HUDEP-2 (cell line): ENCODE measurements at regions not wholly inside any gene's neighbourhood (a gene's known extent, or its start where the extent isn't known, plus 50 kb on each side); places are given as distances from the start of the nearest gene placed in this dataset.
"Not testable (repeated sequence)": the region's sequence is repeated elsewhere in the genome, so short reads cannot be mapped to it uniquely, and the experiment has no call there.

Experiments used
- DNase-seq, 76 experiments: peaks; one replicate each; lab custom pipeline; 2025; ENCODE audit not compliant: unreplicated experiment in 76 of 76; lab: John Stamatoyannopoulos, UW

- DNase-seq: not testable (repeated sequence)
These were observed 137.3 kb downstream of the MED10 start for GRCh38 chr5:6241056-6241455.

- DNase-seq: no peak
These were observed 141.4 kb downstream of the MED10 start for GRCh38 chr5:6236858-6237481.

DNA sequence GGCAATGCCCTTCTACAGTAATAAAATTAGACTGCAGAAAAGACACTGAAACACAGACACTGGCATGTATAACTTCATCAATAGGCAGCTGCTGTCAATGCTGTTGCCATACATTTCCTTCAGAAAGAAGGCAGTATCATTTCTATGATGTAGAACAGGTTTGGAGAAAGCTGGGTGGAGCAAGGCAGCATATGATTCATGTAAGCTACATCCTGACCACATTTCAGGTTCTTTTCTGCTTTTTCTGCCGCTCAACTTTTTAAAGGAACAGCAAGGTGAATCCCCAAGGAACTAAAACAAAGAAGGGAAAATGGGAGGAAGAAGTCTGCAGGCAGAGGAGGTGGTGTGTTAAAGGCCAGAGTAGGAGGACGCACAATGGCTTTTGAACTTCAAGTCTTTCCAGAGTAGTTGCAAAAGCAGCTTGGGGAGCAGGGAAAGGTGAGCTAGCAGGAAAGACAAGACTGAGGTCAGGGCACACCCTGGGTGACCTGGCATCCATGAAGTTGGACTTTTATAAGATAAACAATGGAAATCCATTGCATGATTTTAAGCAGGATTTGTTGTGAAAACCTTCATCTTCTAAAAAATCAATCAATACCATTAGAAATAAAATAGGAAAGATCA, 142.1 kb downstream of the MED10 start:
- no peak for DNase-seq

- DNase-seq: no peak
These were observed 142.6 kb downstream of the MED10 start for GRCh38 chr5:6235726-6236125.

- no peak for DNase-seq
These were observed 149.8 kb downstream of the MED10 start for GRCh38 chr5:6228257-6229250.

DNA sequence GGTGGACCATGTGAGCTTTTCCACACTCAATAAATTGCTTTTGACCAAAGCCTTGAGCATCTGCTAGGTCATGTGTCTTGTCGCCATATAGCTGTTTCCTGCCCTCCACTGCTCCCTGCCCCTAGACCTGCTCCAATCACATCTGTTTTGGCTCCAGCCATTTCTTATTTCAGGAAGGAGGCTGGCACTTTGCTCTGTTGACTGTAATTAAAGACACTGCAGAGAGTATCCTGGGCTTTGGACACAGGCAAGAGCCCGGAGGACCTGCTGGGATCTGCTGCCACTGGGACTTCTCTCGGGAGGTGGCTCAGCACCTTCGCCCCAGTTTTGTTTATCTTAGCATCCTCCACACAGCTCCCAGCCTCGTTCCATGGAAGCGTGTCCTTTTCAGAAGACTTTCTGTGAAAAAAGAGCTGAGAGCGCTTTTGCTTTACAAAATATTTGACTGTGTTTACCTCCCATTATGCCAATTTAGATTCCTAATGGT, 153.2 kb downstream of the MED10 start:
- no peak for DNase-seq

GRCh38 chr5:6224406-6224805, 153.9 kb downstream of the MED10 start:
- no peak for DNase-seq

DNA sequence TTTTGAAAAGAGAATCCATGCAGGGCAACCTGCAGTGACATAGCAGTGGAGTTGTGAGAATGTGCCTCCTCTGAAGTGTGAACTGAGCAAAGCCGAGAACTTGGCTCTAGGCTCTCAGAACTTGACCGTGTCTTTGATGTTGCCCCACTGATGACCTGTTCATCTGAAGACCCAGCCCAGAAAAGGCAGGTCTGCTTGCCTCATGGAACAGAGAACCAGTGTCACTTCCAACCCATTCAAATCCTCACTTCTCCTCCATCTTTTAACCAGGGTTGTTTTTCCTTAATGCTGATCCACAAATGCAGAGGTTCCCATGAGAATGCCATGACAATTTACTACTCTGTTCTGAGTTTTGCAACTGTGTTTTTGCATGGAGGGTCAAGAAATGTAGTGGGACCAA, 155.4 kb downstream of the MED10 start:
- no peak for DNase-seq

DNA sequence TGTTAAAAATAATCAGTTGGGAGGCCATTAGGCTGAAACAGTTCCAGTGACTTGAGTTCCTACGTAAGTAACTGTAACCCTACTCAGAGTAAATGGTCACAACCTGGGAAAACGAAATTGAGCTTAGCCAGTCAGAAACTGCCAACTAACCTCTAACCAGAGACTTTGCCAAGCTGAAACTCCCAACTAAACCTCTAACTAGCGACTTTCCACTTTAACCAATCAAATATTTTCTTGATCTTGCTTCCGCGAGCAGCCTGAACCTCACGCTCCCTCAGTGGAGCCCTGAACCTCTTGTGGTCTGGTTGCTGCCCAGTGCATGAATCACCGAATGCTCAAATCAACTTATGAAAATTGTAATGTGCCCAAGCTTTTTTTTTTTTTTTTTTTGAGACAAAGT, 156.2 kb downstream of the MED10 start:
- DNase-seq: no peak

- no peak for DNase-seq
These were observed 157.2 kb downstream of the MED10 start for GRCh38 chr5:6221141-6221626.

DNA sequence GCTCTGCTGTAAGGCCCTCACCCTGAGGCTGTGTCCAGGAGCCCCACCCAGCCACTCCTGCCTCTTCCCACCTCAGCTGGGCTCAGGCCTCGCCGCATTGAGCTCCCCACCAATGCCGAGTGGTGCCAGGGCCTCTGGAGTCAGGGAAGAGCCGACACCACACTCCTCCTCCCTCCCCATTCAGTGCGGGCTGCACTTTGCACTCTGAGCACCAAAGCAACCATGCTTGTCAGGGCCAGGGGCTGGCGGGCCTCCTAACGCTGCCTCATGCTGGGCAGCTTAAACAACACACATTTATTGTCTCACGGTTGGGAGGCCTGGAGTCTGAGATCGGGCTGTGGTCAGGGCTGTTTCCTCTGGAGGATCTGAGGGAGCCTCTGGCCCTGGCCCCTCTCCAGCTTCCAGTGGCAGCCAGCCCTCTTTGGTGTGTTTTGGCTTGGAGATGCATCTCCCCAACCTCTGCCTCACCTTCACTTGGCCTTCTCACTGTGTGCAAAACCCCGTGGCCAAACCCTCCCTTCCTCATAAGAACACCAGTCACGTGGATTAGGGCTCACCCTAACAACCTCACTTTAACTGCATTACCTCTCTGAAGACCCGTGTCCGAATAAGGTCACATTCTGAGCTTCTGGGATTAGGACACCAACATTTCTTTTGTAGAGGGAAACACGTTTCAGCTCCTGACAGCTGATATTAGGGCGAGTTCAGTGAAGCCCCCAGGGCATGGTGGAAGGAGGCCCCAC, 157.8 kb downstream of the MED10 start:
- no peak for DNase-seq

DNA sequence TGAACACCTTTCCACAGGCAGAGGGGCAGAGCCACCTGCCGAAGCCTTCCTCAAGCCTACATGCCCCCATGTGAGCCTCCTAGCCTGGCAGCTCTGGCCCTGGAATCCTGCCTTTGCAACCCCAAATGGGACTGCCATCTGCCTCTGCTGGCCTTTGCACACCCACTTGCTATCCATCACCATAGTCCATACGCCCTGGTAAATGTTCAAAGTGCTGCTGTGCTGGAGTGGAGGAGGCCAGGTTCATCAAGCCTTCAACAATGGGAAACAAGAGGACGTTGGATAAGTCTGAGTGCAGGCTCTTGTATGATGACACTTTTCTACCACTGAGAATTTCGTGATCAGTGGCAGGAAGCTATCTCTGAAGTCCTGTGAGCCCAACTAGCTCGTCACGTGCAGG, 159.8 kb downstream of the MED10 start:
- DNase-seq: no peak

GRCh38 chr5:6218116-6218515, 160.2 kb downstream of the MED10 start:
- DNase-seq: no peak

GRCh38 chr5:6216471-6217075, 161.8 kb downstream of the MED10 start:
- DNase-seq: no peak

- DNase-seq: no peak
These were observed 162.5 kb downstream of the MED10 start for GRCh38 chr5:6215891-6216290.

GRCh38 chr5:6212244-6212643, 166.1 kb downstream of the MED10 start:
- no peak for DNase-seq

DNA sequence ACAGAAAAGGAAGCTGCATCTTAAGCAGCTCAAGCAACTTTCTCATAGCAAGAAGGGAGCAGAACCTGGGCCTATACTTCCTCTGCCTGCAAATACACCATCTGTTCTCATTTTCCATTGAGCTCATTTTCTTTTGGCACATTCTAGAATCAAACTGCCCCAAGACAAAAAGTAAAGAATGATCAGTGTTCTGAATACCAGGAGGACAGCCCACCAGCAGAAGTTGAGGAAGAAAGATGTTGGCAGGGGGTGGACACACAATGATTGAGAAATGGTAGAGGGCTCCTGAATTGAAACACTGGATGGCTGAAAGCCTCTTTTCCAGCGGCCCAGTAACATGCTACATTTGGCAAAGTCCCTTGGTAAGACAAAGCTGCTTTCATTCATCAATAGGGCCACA, 171.8 kb downstream of the MED10 start:
- DNase-seq: no peak

DNA sequence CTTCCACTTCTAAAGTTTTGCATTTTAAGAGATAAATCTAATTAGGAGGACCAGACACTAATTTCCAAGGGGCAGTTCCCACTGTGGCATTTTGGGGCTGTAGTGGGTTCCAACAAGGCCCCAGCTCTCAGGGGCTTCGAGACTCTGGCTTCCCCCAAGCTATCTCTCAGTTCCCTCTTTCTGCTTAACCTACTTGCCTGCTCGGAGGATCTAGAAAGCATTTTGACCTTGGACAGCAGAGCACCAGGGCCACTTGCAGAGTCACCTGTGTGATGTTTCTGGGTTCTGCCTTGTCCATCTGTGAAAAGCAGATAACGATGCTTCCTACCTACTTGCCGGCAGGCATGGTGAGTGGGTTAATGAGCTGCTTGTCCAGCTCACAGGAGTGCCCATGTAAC, 175.4 kb downstream of the MED10 start:
- no peak for DNase-seq

GRCh38 chr5:6202149-6202967, 176.0 kb downstream of the MED10 start:
- DNase-seq: peak in 1 of 76 experiments; percentile 1
